ENCODE measurements at regions not wholly inside any gene's neighbourhood (a gene's known extent, or its start where the extent isn't known, plus 50 kb on each side); places are given as distances from the start of the nearest gene placed in this dataset.

- TF ChIP-seq YY1 (IDR thresholded peaks at IDR 0.05; ENCODE audit: low read depth) (no peak), TAF1 (IDR thresholded peaks at IDR 0.05; ENCODE audit: low read depth) (no peak), RAD21 (IDR thresholded peaks at IDR 0.05; ENCODE audit: low read depth) (no peak), USF1 (IDR thresholded peaks at IDR 0.05) (no peak), EP300 (IDR thresholded peaks at IDR 0.05; ENCODE audit: borderline replicate concordance) (no peak), CREB1 (IDR thresholded peaks at IDR 0.05; ENCODE audit: low read depth) (no peak), CEBPB (IDR thresholded peaks at IDR 0.05) (no peak), EGR1 (IDR thresholded peaks at IDR 0.05) (no peak), REST (IDR thresholded peaks at IDR 0.05; ENCODE audit: low read depth) (no peak), FOXM1 (IDR thresholded peaks at IDR 0.05; ENCODE audit: borderline replicate concordance, low read depth) (no peak), TCF12 (IDR thresholded peaks at IDR 0.05; ENCODE audit: low read depth) (no peak), ZBTB7A (IDR thresholded peaks at IDR 0.05; ENCODE audit: low read depth) (no peak), TEAD4 (IDR thresholded peaks at IDR 0.05) (no peak)
- TF ChIP-seq, protein P1, sequence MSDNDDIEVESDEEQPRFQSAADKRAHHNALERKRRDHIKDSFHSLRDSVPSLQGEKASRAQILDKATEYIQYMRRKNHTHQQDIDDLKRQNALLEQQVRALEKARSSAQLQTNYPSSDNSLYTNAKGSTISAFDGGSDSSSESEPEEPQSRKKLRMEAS (IDR thresholded peaks at IDR 0.05) = no peak
These were observed 234.2 kb downstream of the CRPPA start for GRCh38 chr7:16187131-16187530.
